T-helper 22 cell (primary cell): ENCODE measurements at regions not wholly inside any gene's neighbourhood (a gene's known extent, or its start where the extent isn't known, plus 50 kb on each side); places are given as distances from the start of the nearest gene placed in this dataset.
"Not testable (repeated sequence)": the region's sequence is repeated elsewhere in the genome, so short reads cannot be mapped to it uniquely, and the experiment has no call there.

Source experiments
- DNase-seq: peaks from one replicate; pipeline ENCODE4 v3.0.0-alpha.2; 2020; ENCODE audit warnings: low read depth

DNA sequence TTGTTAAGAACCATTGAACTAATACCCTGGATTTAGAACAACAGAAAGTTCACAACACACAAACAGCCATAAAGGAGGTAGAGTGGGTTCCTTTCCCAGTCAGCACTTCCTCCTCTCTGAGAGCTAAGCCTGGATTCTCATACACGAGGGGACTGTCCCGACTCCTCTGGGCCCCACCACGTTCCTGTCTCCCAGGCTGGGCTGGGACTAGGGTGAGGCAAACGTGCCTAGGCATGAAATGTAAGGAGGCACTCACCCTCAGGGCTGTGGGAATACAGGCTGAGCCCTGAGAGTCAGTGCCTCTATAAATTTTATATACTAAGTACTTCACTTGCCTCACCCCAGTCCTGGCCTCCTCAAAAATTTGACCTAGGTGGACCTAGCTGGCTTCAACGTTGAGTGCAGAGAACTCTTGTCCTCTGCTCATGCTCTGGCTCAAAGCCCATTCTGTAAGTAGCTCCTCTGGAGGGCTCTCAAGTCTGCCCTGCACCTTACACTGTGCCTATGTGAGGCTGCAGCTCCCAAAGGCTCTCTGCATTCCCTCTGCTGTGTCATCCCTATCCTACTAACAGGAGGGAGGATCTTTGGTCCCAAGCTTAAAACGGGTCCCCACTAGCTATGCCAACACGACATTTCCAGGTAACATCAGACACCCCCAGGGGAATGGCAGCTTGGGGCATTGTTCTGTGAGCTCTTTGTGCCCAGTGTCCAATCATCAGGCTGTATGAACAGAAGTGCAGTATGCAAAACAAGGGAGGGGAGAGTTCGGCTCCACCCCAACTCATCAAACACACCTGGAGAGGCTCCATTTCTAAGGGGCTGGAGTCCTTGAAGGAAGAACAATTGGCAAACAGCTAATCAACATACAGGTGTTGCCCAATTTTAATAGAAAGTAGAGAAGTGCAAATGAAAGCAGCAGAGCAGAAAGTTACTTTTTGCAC lies 233.2 kb downstream of the RPLP1 start:
- DNase-seq, result no peak

DNA sequence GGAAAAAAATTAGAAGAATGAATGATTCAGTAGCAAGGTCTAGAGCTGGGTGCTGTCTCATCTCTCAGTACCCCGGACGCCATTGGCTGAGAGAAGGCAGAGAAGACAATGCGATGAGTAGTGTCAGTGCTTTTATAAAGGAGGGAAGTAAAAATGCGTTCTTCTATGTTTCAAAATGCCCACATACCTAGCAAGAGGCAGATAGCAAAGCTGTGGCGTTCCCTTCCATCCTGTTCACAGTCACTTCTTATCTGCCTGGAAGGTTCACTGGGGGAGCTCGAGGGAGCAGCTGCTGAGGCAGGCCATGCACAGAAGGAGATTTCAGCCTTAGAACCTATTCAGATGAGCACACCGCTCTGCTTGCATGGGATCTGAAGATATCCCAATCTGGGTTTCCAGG lies 234.0 kb downstream of the RPLP1 start:
- DNase-seq, result no peak

DNA sequence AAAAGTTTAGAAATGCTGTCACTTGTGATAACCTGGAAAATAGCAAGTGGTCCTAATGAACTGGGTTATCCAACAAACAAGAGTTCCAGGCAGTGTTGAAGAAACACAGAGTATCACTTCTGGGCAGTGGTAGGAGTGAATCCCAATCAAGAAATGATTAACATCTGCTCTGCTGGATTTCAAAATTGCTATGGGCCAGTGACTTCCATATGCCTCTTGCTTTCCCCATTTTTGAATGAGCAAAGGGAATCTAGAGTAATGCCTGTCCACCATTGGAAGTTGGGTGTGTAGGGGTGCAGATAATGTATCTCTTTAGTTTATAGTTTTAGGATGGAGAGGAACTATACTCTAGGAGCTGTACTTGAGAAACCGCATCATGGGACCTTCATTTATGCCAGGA lies 236.5 kb downstream of the RPLP1 start:
- DNase-seq, result no peak

DNA sequence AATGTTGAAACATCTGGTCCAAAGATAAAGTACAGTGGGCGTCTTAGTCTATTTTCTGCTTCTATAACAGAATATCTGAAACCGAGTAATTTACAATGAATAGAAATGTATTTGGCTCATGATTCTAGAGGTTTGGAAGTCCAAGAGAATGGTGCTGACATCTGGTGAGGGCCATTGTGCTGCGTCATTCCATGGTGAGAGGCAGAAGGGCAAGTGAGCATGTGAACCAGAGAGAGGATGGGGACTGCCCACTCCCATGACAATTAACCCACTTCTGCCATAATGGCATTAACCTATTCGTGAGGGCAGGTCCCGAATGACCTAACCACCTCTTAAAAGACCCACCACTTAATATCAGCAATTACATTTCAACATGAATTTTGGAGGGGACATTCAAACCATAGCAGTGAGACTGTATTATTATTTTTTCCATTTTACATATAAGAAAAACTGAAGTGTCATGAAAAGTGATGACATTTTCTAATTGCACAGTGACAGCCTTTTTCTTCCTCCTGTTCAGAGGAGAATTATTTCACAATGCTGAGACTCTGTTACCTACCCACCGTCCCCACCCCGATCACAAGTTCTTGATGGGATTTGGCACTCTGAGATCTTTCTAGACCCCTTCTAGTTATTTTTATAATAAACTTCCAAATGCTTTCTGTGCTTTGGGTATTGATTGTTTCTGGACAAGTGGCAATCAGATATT lies 238.8 kb downstream of the RPLP1 start:
- no peak for DNase-seq

DNA sequence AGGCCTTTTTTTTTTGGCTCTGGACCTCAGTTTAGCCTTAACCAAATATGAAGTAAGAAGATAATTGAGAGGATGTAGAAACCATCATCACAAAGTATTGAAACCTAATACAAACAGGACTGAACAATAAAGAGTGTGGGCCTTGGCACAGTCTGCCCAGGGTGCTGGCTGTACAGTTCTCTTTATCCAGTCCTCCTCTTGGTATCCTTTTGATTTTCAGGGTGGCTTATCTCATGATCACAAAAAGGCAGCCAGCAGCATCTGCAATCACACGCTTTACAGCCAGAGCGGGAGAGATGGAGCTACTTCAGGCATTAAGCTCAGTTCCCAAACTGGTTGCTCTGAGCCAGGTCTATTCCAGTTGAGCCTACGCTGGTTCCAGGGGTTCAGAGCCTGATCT lies 239.7 kb downstream of the RPLP1 start:
- no peak for DNase-seq

DNA sequence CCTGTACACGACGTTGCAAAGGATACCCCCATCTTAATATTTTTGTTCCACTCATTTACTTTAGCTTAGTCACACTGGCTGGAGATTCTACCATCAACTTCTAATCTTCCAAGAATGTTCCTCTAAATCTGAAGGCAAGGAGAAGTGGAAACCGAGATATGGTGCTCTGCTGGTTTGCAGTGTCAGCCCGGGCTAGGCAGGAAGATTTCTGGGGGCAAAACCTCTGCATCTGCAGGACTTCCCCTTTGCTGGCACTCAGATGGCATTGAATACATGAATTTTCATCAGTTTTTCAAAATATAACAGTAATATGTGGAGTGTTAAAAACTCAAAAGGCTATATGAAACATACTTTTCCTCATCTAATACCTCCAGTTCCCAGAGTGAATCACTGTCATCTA lies 240.4 kb downstream of the RPLP1 start:
- no peak for DNase-seq

DNA sequence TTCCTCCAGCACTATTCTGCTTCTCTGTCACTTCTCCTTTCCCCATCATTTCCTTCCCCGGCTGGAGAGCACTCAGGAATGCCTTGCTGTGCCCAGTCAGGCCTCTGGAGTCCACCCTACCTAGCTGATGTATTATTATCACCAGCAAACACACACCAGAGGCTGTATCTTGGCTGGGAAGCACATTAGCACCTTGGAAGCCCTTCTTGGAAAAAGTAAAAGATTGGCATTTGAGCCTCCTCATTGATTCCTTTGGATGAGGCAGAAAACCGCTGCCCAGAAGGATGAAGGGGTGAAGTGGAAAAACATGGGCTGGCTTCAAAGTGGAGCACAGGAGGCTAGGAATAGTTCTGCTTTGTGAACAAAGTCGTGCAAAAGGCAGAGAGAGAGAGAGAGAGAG lies 244.3 kb downstream of the RPLP1 start:
- DNase-seq, result no peak

DNA sequence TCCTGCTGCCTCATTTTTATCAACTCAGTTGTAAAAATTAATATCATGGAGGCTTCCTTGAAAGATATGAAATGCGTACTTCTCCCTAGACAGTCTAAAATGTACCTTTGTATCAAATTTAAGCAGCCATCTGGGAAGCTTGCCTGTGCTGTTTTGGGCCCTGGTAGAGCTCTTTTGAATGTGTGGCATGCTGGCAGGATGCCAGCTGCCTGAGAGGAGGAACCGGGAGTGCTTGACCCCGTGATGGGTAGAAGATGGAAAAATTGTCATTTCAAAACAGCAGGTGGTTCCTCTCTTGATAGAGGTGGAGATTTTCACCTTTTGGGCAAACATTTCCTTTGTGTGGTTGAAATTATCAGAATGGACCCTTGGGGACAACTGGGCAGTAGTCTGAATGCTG lies 245.3 kb downstream of the RPLP1 start:
- no peak for DNase-seq

DNA sequence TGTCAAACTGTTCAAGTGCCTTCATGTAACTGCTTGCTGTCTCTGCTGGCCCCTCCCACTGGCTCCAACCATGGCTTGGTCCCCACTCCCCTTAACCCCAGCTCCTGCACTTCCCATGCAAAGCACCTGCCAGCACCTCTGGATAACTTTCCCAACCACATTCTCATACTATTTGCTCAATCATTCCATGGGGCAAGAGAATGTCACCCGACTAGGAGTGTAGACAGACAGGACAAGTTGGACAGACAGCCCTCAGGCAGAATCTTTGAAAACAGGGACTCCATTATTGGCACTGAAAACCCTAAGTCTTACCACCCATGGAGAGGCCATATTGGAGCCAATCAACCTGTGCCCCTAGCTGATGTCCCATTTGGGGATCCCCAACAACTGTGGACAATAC lies 246.5 kb downstream of the RPLP1 start:
- DNase-seq, result no peak

DNA sequence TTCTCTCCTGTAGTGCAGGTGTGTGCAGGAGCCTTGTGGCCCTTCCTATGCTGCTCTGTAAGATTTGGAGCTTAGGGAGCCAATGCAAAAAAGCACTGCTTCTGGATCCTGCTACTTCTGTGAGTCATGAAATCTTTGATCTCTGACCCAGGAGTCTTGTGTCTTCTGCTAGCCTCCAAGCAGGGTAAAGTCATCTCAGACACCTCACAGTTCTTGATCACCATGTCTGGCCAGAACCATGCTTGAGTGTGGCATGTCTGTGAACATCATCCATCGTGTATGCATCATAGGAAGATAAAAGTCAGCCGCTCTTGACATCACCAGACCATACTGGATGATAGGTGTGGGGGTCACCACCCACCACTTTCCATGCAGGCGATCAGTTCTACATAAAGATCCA lies 247.8 kb downstream of the RPLP1 start:
- DNase-seq, result no peak

DNA sequence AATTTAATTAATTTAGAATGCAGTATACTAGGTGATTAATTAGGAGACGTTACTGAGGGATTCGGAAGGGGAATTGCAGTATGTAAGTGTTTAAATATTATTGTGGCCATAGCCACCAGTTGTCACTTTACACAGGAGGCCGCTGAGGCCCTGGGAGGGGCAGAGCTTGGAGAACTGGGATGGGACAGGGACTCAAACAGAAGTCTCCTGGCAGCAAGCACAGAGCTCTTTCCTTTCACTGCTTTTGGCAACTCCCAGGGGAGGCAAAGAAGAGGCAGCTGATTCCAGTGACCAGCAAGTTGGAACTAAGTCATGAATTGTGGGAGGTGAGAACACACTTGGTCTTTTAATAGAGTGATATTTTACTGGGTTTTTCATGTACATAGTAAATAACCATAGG lies 248.6 kb downstream of the RPLP1 start:
- DNase-seq, result no peak

DNA sequence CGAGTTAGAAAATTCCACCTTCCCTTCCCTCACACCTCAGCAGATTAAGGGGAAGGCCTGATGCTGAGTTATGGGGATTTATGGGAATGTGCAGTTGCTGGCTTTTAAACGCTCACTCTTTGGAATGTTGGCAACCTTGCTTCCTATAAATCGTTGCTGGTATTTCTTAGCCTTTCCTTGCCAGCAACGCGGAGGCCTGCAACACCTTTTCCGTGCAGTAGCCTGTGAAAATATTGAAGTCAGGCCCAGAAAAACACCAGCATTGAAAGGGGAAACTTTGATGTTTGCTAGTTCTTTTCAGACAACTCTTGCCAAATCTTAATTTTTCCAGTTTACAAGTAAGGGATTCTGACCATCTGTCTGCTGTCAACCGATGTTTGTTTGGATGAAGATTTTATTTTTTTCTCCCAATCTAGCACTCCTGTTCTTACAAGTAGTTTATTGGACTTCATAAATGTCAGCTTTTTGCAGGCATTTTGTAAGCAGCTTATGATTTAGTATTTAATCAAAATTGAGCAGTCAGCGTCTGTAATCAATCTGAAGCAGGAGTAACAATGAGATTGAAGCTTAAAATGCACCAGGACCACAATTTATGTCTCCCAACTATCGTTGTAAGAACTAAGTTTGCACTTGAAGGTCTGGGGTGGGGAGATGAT lies 251.0 kb downstream of the RPLP1 start:
- DNase-seq, result no peak

DNA sequence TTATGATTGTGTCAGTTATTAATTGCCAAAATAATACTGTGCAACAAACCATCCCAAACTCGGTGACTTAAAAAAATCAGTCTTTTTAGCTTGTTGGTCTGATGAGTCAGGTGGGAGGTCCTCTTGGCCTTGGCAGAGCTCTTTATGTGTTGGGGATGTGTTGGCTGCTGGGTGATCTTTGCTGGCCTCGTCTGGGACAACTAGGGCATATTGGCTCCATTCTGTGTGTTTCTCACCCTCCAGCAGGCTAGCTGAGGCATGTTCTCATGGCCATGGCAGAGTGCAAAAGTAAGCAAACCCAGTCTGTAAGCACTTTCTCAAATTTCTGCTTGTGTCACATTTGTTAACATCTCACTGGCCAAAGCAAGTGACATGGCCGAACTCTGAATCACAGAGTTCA lies 251.6 kb downstream of the RPLP1 start:
- no peak for DNase-seq

DNA sequence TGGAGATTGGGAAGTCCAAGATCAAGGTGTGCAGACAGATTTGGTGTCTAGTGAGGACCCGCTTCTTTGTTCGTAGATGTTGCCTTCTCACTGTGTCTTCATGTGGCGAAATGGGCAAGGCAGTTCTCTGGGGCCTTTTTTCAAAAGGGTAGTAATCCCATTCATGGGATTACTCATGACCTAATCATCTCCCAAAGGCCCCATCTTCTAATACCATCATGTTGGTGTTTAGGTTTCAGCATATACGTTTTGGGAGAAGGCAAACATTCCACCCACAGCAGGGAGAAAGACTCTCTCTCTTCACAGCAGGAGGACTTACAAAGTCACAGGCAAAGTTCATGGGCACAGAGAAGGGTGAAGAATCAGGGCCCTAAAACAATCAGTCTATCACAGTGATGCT lies 252.1 kb downstream of the RPLP1 start:
- no peak for DNase-seq

DNA sequence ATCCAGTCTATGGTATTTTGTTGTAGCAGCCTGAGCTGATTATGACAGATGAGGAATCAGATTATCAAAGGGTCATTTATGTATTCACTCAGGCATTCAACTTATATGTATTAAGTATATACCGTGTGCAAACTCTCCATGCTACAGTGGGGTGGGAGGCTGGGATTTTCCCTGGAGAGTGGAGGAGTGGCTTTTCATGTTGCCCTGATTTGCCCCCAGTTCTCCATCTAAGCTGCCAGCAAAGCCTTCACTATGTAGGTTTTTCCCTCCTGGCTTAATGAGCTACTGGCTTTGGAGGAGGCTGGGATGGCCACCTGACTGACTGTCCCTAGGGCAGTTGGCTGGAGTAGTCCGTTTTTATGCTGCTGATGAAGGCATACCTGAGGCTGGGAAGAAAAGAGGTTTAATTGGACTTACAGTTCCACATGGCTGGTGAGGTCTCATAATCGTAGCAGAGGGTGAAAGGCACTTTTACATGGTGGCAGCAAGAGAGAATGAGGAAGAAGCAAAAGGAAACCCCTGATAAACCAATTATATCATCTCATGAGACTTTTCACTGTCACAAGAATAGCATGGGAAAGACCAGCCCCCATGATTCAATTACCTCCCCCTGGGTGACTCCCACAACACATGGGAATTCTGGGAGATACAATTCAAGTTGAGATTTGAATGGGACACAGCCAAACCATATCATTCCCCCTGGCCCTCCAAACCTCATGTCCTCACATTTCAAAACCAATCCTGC lies 253.9 kb downstream of the RPLP1 start:
- DNase-seq, result no peak

DNA sequence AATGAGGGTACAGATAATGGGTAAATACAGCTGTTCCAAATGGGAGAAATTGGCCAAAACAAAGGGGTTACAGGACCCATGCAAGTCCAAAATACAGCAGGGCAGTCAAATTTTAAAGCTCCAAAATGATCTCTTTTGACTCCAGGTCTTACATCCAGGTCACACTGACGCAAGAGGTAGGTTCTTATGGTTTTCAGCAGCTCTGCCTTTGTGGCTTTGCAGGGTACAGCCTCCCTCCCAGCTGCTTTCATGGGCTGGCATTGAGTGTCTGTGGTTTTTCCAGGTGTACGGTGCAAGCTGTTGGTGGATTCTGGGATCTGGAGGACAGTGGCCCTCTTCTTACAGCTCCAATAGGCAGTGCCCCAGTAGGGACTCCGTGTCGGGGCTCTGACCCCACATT lies 254.6 kb downstream of the RPLP1 start:
- not testable (repeated sequence) for DNase-seq

DNA sequence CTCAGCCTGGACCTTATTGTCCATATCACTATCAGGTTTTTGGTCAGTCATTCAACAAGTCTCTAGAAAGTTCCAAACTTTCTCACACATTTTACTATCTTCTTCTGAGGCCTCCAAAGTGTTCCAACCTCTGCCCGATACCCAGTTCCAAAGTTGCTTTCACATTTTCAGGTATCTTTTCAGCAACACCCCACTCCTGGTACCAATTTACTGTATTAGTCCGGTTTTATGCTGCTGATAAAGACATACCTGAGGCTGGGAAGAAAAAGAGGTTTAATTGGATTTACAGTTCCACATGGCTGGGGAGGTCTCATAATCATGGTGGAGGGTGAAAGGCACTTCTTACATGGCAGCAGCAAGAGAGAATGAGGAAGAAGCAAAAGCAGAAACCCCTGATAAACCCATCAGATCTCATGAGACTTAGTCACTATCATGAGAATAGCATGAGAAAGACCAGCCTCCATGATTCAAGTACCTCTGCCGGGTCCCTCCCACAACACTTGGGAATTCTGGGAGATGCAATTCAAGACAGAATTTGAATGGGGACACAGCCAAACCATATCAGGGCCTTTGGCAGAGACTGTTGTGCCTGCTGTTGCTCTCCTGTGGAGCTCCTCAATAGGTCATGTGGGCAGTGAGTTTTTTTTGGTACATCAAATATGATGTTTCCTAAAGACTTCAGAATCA lies 256.0 kb downstream of the RPLP1 start:
- not testable (repeated sequence) for DNase-seq

DNA sequence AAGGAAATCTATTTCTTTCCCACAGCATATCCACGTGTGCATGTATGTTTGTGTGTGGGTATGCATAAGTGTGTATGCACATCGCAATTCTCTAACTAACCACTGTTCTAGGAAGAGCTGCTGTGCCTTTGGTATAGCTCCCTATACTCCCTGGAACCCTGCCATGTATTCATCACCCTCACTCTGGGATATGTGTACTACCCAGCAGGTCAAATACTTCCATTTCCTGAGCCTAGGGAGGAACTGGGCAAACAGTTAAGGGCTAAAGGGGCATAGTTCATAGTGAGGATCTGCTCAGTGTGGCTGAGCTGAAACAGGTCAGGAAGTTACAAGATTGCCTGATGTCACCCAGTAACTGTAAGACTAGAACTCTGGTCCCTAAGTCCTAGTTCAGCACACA lies 260.4 kb downstream of the RPLP1 start:
- no peak for DNase-seq

DNA sequence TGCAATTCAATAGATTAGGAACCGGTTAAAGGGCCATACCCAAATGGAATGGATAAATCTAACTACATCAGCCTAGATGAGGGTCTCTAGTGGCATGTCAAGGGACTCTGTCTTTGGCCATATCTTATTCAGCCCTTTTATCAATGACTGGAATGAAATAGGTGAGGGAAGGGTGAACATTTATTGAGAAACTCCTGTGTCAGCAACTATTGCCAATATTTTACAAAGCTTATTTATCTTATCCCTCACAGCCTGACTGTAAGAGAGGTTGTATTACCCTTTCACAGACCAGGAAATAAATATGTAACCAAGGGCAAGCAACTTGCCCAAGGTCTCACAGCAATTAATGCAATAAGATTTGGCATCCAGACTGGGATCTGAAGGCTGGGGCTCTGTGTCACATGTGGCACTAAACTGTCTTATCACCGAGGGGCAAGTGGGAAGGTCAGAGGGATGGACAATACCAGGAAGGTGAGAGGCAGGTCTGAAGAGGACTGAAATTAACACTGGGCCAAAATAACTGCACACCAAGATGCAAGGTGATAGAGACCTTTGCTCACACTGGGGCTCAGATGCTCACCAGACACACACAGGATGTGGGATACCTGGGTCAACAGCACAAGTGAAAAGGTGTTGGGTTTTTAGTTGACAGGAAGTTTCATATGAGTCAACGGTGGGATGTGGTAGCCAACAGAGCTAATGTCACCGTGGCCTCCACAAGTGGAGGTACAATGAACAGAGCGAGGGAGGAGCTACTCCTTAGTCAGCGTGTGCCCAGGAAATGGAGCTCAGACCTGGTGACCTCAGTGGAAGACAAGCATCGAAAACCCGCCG lies 261.3 kb downstream of the RPLP1 start:
- DNase-seq, result peak; percentile 67

DNA sequence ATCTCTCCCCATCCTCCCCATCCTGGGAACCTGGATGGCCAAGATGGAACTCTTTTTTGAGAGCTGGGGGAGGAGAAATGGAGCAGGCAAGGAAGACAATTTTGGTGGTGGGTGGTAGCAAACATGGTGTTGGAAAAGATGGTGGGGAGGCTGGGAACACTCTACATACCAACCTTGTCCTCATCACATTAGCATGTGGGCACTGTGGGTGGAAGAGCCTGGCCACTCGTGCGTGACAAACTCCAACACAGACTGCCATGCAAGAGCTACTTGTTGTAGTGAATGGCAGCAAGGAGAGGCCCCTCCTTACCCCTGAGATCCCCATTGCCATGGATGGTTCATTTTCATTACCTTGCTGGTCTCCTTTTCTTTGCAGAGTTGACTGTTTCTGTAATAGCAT lies 262.6 kb downstream of the RPLP1 start:
- no peak for DNase-seq

DNA sequence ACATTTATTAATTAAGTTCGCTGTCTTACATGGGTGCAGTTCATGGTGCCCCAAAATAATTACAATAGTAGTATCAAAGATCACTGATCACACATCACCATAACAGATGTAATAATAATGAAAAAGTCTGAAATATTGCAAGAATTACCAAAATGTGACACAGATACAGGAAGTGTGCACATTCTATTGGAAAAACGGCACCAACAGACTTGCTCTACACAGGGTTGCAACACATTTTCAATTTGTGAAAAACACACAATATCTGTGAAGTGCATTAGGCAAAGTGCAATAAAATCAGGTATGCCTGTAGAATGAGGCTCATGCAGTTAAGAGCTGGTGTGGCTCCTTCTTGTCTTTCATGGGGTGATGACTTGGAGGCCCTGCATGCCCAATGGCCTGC lies 265.8 kb downstream of the RPLP1 start:
- DNase-seq, result no peak
